WTC11 (cell line): ENCODE measurements at regions not wholly inside any gene's neighbourhood (a gene's known extent, or its start where the extent isn't known, plus 50 kb on each side); places are given as distances from the start of the nearest gene placed in this dataset.

ENCODE experiments used
- ATAC-seq: fragments of 200-7000 bp; cut with Tn5 transposase; 2 replicates; pipeline ENCODE4 v1.10.0; 2021; ENCODE audit warnings: mild to moderate bottlenecking, moderate library complexity
- CTCF ChIA-PET: fragments of 300-600 bp; sonication (Branson Sonifier 250); formaldehyde crosslinking; loops from one replicate; lab custom pipeline; 2021; ENCODE audit warnings: antibody characterized with exemption; lab: Charles Lee
- POLR2A ChIA-PET: fragments of 350-600 bp; sonication (Branson Sonifier 250); formaldehyde crosslinking; loops from one replicate; lab custom pipeline; 2021; ENCODE audit warnings: antibody characterized with exemption; lab: Charles Lee
- DNase-seq: peaks from one replicate; pipeline ENCODE4 v3.0.0; 2021; ENCODE audit warnings: low spot score
- H3K27ac Mint-ChIP-seq: 2 replicates; pipeline ENCODE4 v1.8.0; 2021; ENCODE audit warnings: mixed read lengths
- H3K27me3 Mint-ChIP-seq: 2 replicates; pipeline ENCODE4 v1.8.0; 2021; ENCODE audit warnings: low read depth, mild to moderate bottlenecking, moderate library complexity, mixed read lengths
- H3K36me3 Mint-ChIP-seq: 2 replicates; pipeline ENCODE4 v1.8.0; 2021; ENCODE audit warnings: mixed read lengths
- H3K4me1 Mint-ChIP-seq: 2 replicates; pipeline ENCODE4 v1.8.0; 2022; ENCODE audit warnings: mixed read lengths
- H3K4me3 Mint-ChIP-seq: 2 replicates; pipeline ENCODE4 v1.8.0; 2021; ENCODE audit warnings: mild to moderate bottlenecking, moderate library complexity, mixed read lengths
- H3K9me3 Mint-ChIP-seq: 2 replicates; pipeline ENCODE4 v1.8.0; 2021; ENCODE audit warnings: mixed read lengths
- CREM ChIP-seq: sonication (generic); formaldehyde crosslinking; IDR thresholded peaks from 2 replicates; pipeline ENCODE4 v1.8.1; 2022; ENCODE audit warnings: mild to moderate bottlenecking, missing genetic modification reagents, moderate library complexity
- FOXP1 ChIP-seq: sonication (generic); formaldehyde crosslinking; IDR thresholded peaks from 2 replicates; pipeline ENCODE4 v1.8.0; 2022; ENCODE audit warnings: missing genetic modification reagents, mild to moderate bottlenecking, moderate library complexity, borderline replicate concordance
- GABPB1 ChIP-seq: sonication (generic); formaldehyde crosslinking; IDR thresholded peaks from 2 replicates; pipeline ENCODE4 v1.8.1; 2023; ENCODE audit warnings: mild to moderate bottlenecking, missing genetic modification reagents
- JAZF1 ChIP-seq: fragments of 250-450 bp; sonication (Bioruptor Pico); IDR thresholded peaks from 2 replicates; pipeline ENCODE4 v1.9.0; 2021; ENCODE audit warnings: moderate library complexity, mild to moderate bottlenecking, inconsistent platforms
- JUN ChIP-seq: sonication (generic); formaldehyde crosslinking; IDR thresholded peaks from 2 replicates; pipeline ENCODE4 v1.8.0; 2023; ENCODE audit warnings: mild to moderate bottlenecking, missing genetic modification reagents
- NR2C2 ChIP-seq: sonication (generic); formaldehyde crosslinking; IDR thresholded peaks from 2 replicates; pipeline ENCODE4 v1.8.0; 2022; ENCODE audit warnings: mild to moderate bottlenecking, missing genetic modification reagents
- NR3C1 ChIP-seq: sonication (generic); formaldehyde crosslinking; conservative IDR thresholded peaks from 2 replicates; pipeline ENCODE4 v1.8.1; 2023; ENCODE audit warnings: low read depth, mild to moderate bottlenecking, missing genetic modification reagents
- PRRX2 ChIP-seq: fragments of 250-450 bp; sonication (Bioruptor Pico); IDR thresholded peaks from 2 replicates; pipeline ENCODE4 v1.8.0; 2021; ENCODE audit warnings: mild to moderate bottlenecking
- RORB ChIP-seq: fragments of 250-450 bp; sonication (Bioruptor Pico); IDR thresholded peaks from 2 replicates; pipeline ENCODE4 v1.9.0; 2021; ENCODE audit warnings: mild to moderate bottlenecking
- TEAD4 ChIP-seq: sonication (generic); formaldehyde crosslinking; IDR thresholded peaks from 2 replicates; pipeline ENCODE4 v1.8.0; 2022; ENCODE audit warnings: mild to moderate bottlenecking, missing genetic modification reagents
- TP53 ChIP-seq: sonication (generic); formaldehyde crosslinking; IDR thresholded peaks from 2 replicates; pipeline ENCODE4 v1.8.1; 2023; ENCODE audit warnings: mild to moderate bottlenecking, missing genetic modification reagents
- ZBTB21 ChIP-seq: sonication (generic); formaldehyde crosslinking; IDR thresholded peaks from 2 replicates; pipeline ENCODE4 v1.8.1; 2023; ENCODE audit warnings: mild to moderate bottlenecking, missing genetic modification reagents, borderline replicate concordance
- ZNF263 ChIP-seq: sonication (generic); formaldehyde crosslinking; IDR thresholded peaks from 2 replicates; pipeline ENCODE4 v1.8.1; 2022; ENCODE audit warnings: low read depth, mild to moderate bottlenecking, moderate library complexity, missing genetic modification reagents
- ZNF396 ChIP-seq: fragments of 250-450 bp; sonication (Bioruptor Pico); IDR thresholded peaks from 2 replicates; pipeline ENCODE4 v1.8.0; 2021; ENCODE audit warnings: mild to moderate bottlenecking, moderate library complexity, borderline replicate concordance
- TF ChIP-seq, protein P1 (sequence below): sonication (generic); formaldehyde crosslinking; IDR thresholded peaks from 2 replicates; pipeline ENCODE4 v1.8.0; 2023; ENCODE audit warnings: missing genetic modification reagents, mild to moderate bottlenecking, borderline replicate concordance
- TF ChIP-seq, protein P2 (sequence below): sonication (generic); formaldehyde crosslinking; IDR thresholded peaks from 2 replicates; pipeline ENCODE4 v1.8.0; 2022; ENCODE audit warnings: missing genetic modification reagents
- TF ChIP-seq, protein P3 (sequence below): sonication (generic); formaldehyde crosslinking; IDR thresholded peaks from 2 replicates; pipeline ENCODE4 v1.8.1; 2023; ENCODE audit warnings: mild to moderate bottlenecking, missing genetic modification reagents, moderate library complexity
- TF ChIP-seq, protein P4 (sequence below): sonication (generic); formaldehyde crosslinking; IDR thresholded peaks from 2 replicates; pipeline ENCODE4 v1.8.1; 2022; ENCODE audit warnings: missing genetic modification reagents, borderline replicate concordance
- TF ChIP-seq, protein P5 (sequence below): sonication (generic); formaldehyde crosslinking; IDR thresholded peaks from 2 replicates; pipeline ENCODE4 v1.8.0; 2022; ENCODE audit warnings: mild to moderate bottlenecking, missing genetic modification reagents

DNA sequence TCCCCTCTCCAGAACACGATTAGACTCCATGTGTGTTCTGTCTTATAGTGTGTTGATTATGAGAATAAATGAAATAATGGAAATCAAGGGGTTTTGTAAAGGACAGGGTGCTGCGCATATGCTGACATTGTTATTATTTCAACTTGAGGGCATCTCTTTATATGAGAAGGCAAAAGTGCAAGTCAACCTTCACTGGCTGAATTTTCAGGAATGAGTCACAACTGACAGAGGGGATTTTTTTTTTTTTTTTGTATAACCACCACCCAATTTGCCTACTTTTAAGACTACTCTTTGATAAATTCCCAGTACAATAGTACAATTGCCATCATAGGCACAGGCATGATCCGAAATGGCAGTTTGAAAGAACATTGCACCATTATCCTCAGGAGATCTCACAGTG, 419.2 kb upstream of the NMUR2 start:
- Mint-ChIP-seq H3K9me3 (no peaks in the 10 kb centered on the region), H3K4me3 (no peak overlapping the region), H3K36me3 (no peaks in the 10 kb centered on the region), H3K4me1 (no peaks in the 10 kb centered on the region), H3K27me3 (no peaks in the 10 kb centered on the region), H3K27ac (no peak overlapping the region)
- POLR2A ChIA-PET: no interaction called here
- ATAC-seq (no peak), DNase-seq (no peak)
- CTCF ChIA-PET: no interaction called here
- TF ChIP-seq, protein P1, sequence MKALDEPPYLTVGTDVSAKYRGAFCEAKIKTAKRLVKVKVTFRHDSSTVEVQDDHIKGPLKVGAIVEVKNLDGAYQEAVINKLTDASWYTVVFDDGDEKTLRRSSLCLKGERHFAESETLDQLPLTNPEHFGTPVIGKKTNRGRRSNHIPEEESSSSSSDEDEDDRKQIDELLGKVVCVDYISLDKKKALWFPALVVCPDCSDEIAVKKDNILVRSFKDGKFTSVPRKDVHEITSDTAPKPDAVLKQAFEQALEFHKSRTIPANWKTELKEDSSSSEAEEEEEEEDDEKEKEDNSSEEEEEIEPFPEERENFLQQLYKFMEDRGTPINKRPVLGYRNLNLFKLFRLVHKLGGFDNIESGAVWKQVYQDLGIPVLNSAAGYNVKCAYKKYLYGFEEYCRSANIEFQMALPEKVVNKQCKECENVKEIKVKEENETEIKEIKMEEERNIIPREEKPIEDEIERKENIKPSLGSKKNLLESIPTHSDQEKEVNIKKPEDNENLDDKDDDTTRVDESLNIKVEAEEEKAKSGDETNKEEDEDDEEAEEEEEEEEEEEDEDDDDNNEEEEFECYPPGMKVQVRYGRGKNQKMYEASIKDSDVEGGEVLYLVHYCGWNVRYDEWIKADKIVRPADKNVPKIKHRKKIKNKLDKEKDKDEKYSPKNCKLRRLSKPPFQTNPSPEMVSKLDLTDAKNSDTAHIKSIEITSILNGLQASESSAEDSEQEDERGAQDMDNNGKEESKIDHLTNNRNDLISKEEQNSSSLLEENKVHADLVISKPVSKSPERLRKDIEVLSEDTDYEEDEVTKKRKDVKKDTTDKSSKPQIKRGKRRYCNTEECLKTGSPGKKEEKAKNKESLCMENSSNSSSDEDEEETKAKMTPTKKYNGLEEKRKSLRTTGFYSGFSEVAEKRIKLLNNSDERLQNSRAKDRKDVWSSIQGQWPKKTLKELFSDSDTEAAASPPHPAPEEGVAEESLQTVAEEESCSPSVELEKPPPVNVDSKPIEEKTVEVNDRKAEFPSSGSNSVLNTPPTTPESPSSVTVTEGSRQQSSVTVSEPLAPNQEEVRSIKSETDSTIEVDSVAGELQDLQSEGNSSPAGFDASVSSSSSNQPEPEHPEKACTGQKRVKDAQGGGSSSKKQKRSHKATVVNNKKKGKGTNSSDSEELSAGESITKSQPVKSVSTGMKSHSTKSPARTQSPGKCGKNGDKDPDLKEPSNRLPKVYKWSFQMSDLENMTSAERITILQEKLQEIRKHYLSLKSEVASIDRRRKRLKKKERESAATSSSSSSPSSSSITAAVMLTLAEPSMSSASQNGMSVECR: no peak
- TF ChIP-seq, protein P2, sequence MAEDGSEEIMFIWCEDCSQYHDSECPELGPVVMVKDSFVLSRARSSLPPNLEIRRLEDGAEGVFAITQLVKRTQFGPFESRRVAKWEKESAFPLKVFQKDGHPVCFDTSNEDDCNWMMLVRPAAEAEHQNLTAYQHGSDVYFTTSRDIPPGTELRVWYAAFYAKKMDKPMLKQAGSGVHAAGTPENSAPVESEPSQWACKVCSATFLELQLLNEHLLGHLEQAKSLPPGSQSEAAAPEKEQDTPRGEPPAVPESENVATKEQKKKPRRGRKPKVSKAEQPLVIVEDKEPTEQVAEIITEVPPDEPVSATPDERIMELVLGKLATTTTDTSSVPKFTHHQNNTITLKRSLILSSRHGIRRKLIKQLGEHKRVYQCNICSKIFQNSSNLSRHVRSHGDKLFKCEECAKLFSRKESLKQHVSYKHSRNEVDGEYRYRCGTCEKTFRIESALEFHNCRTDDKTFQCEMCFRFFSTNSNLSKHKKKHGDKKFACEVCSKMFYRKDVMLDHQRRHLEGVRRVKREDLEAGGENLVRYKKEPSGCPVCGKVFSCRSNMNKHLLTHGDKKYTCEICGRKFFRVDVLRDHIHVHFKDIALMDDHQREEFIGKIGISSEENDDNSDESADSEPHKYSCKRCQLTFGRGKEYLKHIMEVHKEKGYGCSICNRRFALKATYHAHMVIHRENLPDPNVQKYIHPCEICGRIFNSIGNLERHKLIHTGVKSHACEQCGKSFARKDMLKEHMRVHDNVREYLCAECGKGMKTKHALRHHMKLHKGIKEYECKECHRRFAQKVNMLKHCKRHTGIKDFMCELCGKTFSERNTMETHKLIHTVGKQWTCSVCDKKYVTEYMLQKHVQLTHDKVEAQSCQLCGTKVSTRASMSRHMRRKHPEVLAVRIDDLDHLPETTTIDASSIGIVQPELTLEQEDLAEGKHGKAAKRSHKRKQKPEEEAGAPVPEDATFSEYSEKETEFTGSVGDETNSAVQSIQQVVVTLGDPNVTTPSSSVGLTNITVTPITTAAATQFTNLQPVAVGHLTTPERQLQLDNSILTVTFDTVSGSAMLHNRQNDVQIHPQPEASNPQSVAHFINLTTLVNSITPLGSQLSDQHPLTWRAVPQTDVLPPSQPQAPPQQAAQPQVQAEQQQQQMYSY: no peak
- TF ChIP-seq ZBTB21 (CRISPR knock-in tag) (no peak), TP53 (CRISPR knock-in tag) (no peak), ZNF263 (no peak), ZNF396 (no peak), CREM (no peak), JUN (CRISPR knock-in tag) (no peak), NR3C1 (CRISPR knock-in tag) (no peak), NR2C2 (CRISPR knock-in tag) (no peak), JAZF1 (CRISPR knock-in tag) (no peak), GABPB1 (CRISPR knock-in tag) (no peak), RORB (CRISPR knock-in tag) (no peak), PRRX2 (CRISPR knock-in tag) (no peak), TEAD4 (CRISPR knock-in tag) (no peak), FOXP1 (no peak)
- TF ChIP-seq, protein P3, sequence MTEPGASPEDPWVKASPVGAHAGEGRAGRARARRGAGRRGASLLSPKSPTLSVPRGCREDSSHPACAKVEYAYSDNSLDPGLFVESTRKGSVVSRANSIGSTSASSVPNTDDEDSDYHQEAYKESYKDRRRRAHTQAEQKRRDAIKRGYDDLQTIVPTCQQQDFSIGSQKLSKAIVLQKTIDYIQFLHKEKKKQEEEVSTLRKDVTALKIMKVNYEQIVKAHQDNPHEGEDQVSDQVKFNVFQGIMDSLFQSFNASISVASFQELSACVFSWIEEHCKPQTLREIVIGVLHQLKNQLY (CRISPR knock-in tag): no peak
- TF ChIP-seq, protein P4, sequence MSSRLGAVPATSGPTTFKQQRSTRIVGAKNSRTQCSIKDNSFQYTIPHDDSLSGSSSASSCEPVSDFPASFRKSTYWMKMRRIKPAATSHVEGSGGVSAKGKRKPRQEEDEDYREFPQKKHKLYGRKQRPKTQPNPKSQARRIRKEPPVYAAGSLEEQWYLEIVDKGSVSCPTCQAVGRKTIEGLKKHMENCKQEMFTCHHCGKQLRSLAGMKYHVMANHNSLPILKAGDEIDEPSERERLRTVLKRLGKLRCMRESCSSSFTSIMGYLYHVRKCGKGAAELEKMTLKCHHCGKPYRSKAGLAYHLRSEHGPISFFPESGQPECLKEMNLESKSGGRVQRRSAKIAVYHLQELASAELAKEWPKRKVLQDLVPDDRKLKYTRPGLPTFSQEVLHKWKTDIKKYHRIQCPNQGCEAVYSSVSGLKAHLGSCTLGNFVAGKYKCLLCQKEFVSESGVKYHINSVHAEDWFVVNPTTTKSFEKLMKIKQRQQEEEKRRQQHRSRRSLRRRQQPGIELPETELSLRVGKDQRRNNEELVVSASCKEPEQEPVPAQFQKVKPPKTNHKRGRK: no peak
- TF ChIP-seq, protein P5, sequence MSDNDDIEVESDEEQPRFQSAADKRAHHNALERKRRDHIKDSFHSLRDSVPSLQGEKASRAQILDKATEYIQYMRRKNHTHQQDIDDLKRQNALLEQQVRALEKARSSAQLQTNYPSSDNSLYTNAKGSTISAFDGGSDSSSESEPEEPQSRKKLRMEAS (CRISPR knock-in tag): no peak
